KOPT-K1 (cell line): ENCODE measurements at regions not wholly inside any gene's neighbourhood (a gene's known extent, or its start where the extent isn't known, plus 50 kb on each side); places are given as distances from the start of the nearest gene placed in this dataset.

ENCODE experiments used
- H3K27ac ChIP-seq: fragments of 200-600 bp; sonication (generic); 2 replicates; pipeline ENCODE4 v1.5.1; 2016; ENCODE audit warnings: antibody characterized with exemption, mild to moderate bottlenecking, low read depth, low read length; ENCODE audit not compliant: poor library complexity, severe bottlenecking
- H3K36me3 ChIP-seq: fragments of 200-600 bp; sonication (generic); 2 replicates; pipeline ENCODE4 v1.5.1; 2017; ENCODE audit warnings: antibody characterized with exemption, mild to moderate bottlenecking, low read length, moderate library complexity; ENCODE audit not compliant: insufficient read depth
- H3K9me3 ChIP-seq: fragments of 200-600 bp; sonication (generic); 2 replicates; pipeline ENCODE4 v1.5.1; 2017; ENCODE audit warnings: antibody characterized with exemption, low read length, mild to moderate bottlenecking; ENCODE audit not compliant: insufficient read depth, poor library complexity, severe bottlenecking

- H3K36me3 ChIP-seq, result no peaks in the 10 kb centered on the region
- no peak overlapping the region for H3K27ac ChIP-seq
- H3K9me3 ChIP-seq, result peaks cover 9% of the 10 kb centered on the region
Observed at GRCh38 chr9:12958708-12959107, 183.9 kb downstream of the LURAP1L start.

DNA sequence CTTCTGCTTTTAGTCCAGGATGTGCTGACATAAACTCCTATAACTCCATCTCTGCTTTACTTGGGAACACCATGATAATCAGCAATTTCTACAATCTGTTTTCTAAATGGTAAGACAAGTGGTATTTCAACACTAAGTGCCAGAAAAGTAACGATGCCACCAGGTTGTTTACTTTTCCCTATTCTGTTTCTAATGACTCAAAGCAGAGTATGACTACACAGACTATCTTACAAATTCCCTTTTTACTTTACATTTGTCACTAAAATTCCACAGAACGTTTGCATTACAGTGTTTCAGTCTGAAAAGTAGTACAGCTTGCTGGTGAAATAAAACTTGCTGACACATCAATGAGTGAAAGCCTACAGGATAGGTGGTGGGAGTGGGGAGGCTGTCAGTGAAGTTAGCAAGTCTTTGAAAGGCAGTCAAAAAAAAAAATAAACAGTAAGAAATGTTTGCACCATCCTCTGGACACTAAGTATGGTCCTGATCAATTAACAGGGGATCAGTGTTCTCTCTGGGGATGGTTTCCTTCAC lies 186.5 kb downstream of the LURAP1L start:
- Histone ChIP-seq H3K27ac (no peak overlapping the region), H3K9me3 (peaks cover 9% of the 10 kb centered on the region), H3K36me3 (no peaks in the 10 kb centered on the region)

DNA sequence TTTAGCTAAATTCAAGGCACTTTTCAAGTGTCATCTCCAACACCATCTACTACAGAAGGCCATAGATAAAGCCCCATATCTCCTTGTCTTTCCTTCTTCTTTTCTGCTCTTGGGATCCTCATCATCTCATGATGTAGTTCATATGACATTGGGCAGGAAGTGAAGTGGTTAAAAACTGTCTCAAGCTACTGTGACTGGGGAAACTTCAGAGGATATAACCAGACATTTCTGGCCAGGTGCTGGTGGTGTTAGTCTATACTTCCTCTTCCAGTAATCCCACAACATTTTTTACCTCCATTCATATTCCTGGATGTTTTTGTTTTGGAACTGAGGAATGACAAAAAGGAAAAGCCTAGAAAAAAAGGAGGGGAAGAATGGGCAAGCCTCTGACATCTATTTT lies 188.7 kb downstream of the LURAP1L start:
- Histone ChIP-seq H3K36me3 (no peaks in the 10 kb centered on the region), H3K9me3 (peaks cover 4% of the 10 kb centered on the region), H3K27ac (no peak overlapping the region)

DNA sequence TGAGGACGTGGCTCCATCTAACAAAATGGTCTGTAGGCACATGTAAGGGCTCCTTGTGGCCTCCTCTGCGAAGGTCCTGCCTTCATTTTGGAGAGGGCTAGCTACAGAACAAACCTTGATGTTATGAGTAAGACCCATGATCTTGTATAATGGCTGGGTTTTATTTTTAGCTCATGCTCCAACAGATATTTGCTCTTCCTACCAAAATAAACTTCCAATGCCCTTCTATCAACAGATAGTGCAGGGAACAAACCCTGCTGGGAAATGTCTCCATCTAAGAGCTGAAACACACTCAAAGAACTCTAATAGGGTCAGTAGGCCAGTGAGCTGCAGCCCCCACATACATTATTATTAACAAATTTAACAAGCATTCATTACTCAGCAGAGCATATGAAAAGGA lies 189.5 kb downstream of the LURAP1L start:
- Histone ChIP-seq H3K36me3 (no peaks in the 10 kb centered on the region), H3K27ac (no peak overlapping the region), H3K9me3 (no peaks in the 10 kb centered on the region)

DNA sequence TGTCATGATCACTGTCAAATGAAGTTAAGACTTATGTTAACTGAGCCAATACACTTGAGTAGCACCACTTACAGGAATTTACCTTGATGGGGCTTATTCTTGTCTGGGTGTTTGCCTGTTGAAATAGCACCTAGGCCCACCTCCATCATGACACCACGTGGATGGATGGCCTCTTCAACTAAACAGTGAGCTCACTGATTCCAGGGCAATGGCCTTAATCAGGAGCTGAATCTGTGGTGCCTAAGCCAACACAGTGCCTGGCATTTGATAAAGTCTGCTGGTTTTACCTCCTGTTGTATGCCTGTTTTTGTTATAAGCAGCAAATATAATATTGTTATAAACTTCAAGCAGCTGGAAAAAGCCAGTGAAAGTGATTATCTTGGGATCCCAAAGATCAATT lies 190.5 kb downstream of the LURAP1L start:
- Histone ChIP-seq H3K36me3 (no peaks in the 10 kb centered on the region), H3K9me3 (no peaks in the 10 kb centered on the region), H3K27ac (no peak overlapping the region)

GRCh38 chr9:12968093-12968492 lies 193.3 kb downstream of the LURAP1L start:
- Histone ChIP-seq H3K27ac (no peak overlapping the region), H3K36me3 (no peaks in the 10 kb centered on the region), H3K9me3 (no peaks in the 10 kb centered on the region)

GRCh38 chr9:12972608-12973589 lies 198.1 kb downstream of the LURAP1L start:
- Histone ChIP-seq H3K36me3 (no peaks in the 10 kb centered on the region), H3K27ac (peak overlapping the region; percentile 70)

DNA sequence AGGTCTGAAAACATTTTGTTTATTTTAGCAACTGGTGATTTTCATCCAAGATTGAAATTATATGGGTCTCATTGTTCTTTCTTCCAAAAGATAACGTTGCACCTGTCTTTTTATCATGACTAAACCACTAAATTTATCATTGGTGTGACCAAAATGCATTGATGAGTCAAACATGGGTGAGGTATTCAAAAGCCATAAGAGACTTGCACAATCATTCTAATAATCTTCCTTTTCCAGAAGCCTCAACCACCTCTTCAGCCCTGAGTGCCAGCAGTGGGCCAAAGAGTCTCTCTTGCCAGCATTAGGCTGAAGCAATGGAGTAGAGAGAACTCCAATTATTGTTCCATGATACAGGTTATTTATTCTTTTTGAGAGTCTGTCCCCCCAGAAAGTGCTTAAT lies 198.9 kb downstream of the LURAP1L start:
- peak overlapping the region; percentile 70 for H3K27ac ChIP-seq
- H3K9me3 ChIP-seq, result no peaks in the 10 kb centered on the region
- H3K36me3 ChIP-seq, result no peaks in the 10 kb centered on the region

More at GRCh38 chr9:12972608-12973589, 198.1 kb downstream of the LURAP1L start:
- no peaks in the 10 kb centered on the region for H3K9me3 ChIP-seq

- Histone ChIP-seq H3K9me3 (no peaks in the 10 kb centered on the region), H3K27ac (no peak overlapping the region), H3K36me3 (no peaks in the 10 kb centered on the region)
Observed at GRCh38 chr9:12974671-12975070, 199.9 kb downstream of the LURAP1L start.

- Histone ChIP-seq H3K27ac (no peak overlapping the region), H3K36me3 (no peaks in the 10 kb centered on the region), H3K9me3 (no peaks in the 10 kb centered on the region)
Observed at GRCh38 chr9:12975496-12975895, 200.7 kb downstream of the LURAP1L start.

DNA sequence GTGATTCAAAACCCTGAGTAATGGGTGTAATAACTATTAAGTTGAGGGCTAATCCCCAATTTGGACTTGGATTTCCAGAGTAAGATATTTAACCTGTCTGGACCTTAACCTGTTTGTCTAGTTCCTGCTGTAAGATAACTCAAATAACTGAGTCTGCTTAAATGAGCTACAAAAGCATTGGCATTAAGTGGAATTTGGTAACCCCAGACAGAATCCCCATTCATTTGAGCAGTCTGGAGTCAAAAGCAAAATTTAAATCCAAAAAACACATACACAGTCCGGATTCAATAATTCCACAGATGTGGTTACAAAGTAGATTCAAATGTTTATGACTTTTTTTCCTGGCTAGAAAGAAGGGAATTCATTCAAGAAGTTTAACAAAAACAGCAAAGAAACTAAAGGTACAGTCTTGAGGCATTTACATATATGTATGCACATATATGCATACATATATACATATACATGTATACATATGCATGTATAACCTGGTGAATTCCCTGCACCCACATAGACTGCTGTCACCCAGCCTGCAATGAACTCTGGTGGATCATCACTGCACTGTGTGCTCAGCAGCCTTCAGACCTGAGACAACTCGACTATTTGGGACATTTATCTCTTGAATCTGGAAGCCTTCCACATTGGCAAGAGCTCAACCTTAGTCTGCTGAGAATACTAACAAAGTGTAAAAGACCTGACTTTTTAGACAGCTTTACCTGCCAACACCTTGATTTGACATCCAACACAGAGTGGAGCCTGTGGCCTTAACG lies 205.4 kb downstream of the LURAP1L start:
- H3K9me3 ChIP-seq, result no peaks in the 10 kb centered on the region
- H3K27ac ChIP-seq, result no peak overlapping the region
- no peaks in the 10 kb centered on the region for H3K36me3 ChIP-seq

GRCh38 chr9:12988258-12988657 lies 213.4 kb downstream of the LURAP1L start:
- H3K36me3 ChIP-seq, result no peaks in the 10 kb centered on the region
- no peak overlapping the region for H3K27ac ChIP-seq
- H3K9me3 ChIP-seq, result no peaks in the 10 kb centered on the region

GRCh38 chr9:12989669-12990068 lies 214.8 kb downstream of the LURAP1L start:
- Histone ChIP-seq H3K27ac (no peak overlapping the region), H3K9me3 (no peaks in the 10 kb centered on the region), H3K36me3 (no peaks in the 10 kb centered on the region)

DNA sequence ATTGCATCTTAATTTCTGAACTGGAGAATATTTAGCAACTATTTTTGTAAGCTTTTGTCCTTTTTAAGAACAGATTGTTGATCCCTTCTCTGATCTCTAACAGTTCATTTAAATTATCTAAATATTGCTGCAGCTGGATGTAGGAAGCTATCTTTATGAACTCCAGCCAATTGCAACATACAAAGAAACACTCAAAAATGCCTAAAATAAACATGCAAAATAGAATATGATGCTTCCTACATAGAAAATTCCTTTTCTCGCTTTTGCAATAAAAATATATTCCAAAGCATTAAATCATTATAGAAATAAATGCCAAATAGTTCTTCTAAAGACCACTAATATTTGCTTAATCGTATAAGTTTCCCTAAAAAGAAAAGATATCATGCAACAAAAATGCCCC lies 218.6 kb downstream of the LURAP1L start:
- no peaks in the 10 kb centered on the region for H3K9me3 ChIP-seq
- H3K27ac ChIP-seq, result no peak overlapping the region
- H3K36me3 ChIP-seq, result no peaks in the 10 kb centered on the region

- Histone ChIP-seq H3K36me3 (no peaks in the 10 kb centered on the region), H3K9me3 (no peaks in the 10 kb centered on the region), H3K27ac (no peak overlapping the region)
Observed at GRCh38 chr9:12997009-12997408, 222.2 kb downstream of the LURAP1L start.
